HG02981 (cell line): ENCODE measurements at regions not wholly inside any gene's neighbourhood (a gene's known extent, or its start where the extent isn't known, plus 50 kb on each side); places are given as distances from the start of the nearest gene placed in this dataset.

ENCODE experiments used
- ATAC-seq: cut with Tn5 transposase; IDR thresholded peaks from one replicate; pipeline ENCODE4 v1.9.1; 2021; ENCODE audit warnings: mild to moderate bottlenecking, moderate library complexity; ENCODE audit not compliant: unreplicated experiment

GRCh38 chrX:9087271-9088040, 53.5 kb upstream of the FAM9B start:
- no peak for ATAC-seq

GRCh38 chrX:9088896-9089295, 55.0 kb upstream of the FAM9B start:
- no peak for ATAC-seq

- ATAC-seq = no peak
Measured at GRCh38 chrX:9090766-9091165, 56.8 kb upstream of the FAM9B start.

- ATAC-seq = no peak
Measured at GRCh38 chrX:9091258-9091657, 57.3 kb upstream of the FAM9B start.

- no peak for ATAC-seq
Measured at GRCh38 chrX:9102956-9103355, 69.0 kb upstream of the FAM9B start.

- ATAC-seq = no peak
Measured at GRCh38 chrX:9108054-9108453, 74.1 kb upstream of the FAM9B start.

GRCh38 chrX:9110808-9111207, 76.9 kb upstream of the FAM9B start:
- ATAC-seq = no peak

- ATAC-seq = no peak
Measured at GRCh38 chrX:9114245-9114644, 80.3 kb upstream of the FAM9B start.

GRCh38 chrX:9117851-9118250, 83.9 kb upstream of the FAM9B start:
- ATAC-seq = no peak

GRCh38 chrX:9122519-9123245, 88.8 kb upstream of the FAM9B start:
- ATAC-seq = no peak

GRCh38 chrX:9127986-9128385, 94.1 kb upstream of the FAM9B start:
- no peak for ATAC-seq

- ATAC-seq = no peak
Measured at GRCh38 chrX:9130031-9130430, 96.1 kb upstream of the FAM9B start.

- no peak for ATAC-seq
Measured at GRCh38 chrX:9131066-9131465, 97.1 kb upstream of the FAM9B start.

- no peak for ATAC-seq
Measured at GRCh38 chrX:9132036-9132638, 98.2 kb upstream of the FAM9B start.

- no peak for ATAC-seq
Measured at GRCh38 chrX:9133426-9133825, 99.5 kb upstream of the FAM9B start.

GRCh38 chrX:9134366-9134765, 100.4 kb upstream of the FAM9B start:
- ATAC-seq = no peak

- ATAC-seq = no peak
Measured at GRCh38 chrX:9135901-9136510, 102.1 kb upstream of the FAM9B start.

GRCh38 chrX:9137152-9137551, 103.2 kb upstream of the FAM9B start:
- no peak for ATAC-seq

- ATAC-seq = no peak
Measured at GRCh38 chrX:9141496-9141895, 107.6 kb upstream of the FAM9B start.

- ATAC-seq = no peak
Measured at GRCh38 chrX:9144701-9145241, 110.8 kb upstream of the FAM9B start.

GRCh38 chrX:9146657-9147056, 112.7 kb upstream of the FAM9B start:
- no peak for ATAC-seq
